ENCODE measurements at regions not wholly inside any gene's neighbourhood (a gene's known extent, or its start where the extent isn't known, plus 50 kb on each side); places are given as distances from the start of the nearest gene placed in this dataset.
"Not testable (repeated sequence)": the region's sequence is repeated elsewhere in the genome, so short reads cannot be mapped to it uniquely, and the experiment has no call there.

DNA sequence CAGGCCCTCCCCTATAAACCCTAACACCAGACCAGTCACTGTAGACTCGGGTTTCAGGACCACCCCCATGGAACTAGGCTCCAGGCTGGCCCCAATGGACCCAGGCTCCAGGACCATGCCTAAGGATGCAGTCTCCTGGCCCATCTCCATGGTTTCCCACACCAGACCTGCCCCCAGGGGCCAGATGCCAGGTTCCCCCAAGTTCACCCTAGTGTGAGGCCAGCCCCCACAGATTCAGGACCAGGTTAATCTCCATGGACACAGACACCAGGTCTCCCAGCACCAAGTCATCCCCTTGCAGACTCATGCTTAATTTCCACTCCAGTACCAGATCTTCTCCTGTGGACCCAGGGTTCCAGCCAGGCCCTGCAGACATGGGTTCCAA lies 103.8 kb upstream of the LANCL2 start:
- DNase-seq = no peak

- not testable (repeated sequence) for DNase-seq
These were observed 99.8 kb upstream of the LANCL2 start for GRCh38 chr7:55265328-55265727.

DNA sequence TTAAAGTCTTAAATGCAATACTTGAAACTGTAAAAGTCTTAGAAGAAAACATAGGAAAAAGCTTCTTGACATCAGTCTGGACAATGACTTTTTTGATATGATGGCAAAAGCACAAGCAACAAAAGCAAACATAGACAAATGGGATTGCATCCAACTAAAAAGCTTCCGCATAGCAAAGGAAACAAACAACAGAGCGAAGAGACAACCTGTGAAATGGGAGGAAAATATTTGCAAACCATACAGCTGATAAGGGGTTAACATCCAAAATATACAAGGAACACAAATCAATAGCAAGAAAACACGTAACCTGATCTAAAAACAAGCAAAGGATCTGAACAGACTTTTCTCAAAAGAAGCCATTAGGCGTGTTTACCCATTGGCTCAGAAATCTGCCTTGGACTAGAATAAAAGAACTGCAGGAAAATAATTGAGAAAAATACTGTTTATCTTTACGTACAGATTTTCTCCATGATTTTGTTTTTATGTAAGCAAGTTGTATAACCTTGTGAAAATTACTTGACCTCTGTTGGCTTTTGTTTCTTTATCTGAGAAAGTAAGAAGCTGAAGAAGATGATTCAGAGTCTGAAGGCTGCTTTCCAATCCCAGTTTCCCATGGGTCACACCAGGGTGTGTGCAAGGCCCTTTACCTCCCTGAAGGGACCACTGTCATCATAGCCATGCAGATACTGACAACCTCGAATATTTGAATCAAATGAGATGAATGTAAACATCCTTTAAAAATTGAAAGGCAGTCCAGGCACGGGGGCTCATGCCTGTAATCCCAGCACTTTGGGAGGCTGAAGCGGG lies 99.1 kb upstream of the LANCL2 start:
- no peak for DNase-seq

DNA sequence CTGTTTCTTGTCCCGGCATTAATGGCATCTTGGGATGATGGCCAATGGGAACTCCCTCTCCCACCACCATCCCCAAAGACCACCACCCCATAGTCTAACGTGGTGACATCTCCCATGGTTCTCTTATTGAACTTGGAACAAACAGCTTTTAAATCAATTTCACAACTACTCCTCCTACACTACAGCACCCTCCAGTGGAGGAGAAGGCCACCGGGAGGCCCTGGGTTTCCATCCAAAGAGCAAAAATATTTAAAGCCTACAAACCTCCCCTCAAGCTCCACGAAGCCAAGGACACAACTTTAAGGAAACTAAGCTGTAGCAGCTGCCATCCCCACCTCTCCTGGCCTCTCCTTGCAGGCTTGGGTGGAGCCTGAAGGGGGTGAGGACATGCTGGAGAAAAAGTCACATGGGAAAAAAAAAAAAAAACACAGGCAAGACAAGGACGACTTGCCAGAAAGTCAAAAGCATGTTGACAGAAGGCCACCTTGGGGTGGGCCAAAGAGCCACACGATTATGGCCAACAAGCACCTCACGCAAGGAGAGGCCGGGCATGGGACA lies 94.0 kb upstream of the LANCL2 start:
- no peak for DNase-seq

DNA sequence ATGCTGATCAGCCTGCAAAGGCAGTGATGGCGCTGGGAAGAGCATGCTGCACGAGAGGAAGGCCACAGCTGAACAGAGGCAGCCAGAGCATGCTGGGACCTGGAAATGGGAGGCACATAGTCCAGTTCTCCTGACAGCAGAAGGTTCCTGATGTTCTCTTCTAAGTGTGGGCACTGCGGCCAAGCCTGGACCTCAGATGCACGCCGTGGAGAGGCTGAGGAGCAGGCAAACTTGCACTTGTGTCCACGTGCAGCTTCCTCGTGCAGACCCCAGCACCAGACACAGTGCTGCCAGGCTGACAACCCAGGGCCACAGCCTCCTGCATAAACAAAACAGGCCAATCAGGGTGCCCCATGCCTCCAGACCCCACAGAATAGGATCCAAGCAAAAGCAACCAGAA lies 93.5 kb upstream of the LANCL2 start:
- no peak for DNase-seq

DNA sequence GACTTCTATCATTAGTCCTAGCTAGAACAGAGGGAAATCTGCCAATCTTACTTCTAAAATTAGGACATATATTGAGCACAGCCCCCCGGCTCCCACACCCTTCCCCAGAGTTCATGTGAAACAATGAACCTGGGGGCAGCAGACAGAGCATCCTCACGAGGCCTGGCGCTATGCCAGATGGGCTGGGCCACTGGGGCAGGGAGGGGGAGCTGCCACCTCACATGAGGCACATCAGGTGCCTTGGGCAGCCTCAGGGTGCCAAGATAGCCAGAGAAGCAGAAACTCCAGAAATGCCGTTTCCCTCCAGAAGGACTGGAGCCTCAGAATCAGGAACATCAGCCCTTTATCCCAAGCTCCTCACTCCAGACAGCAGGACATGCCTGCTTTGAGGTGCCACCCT lies 92.8 kb upstream of the LANCL2 start:
- DNase-seq = no peak

GRCh38 chr7:55273186-55273980 lies 91.8 kb upstream of the LANCL2 start:
- DNase-seq = no peak

DNA sequence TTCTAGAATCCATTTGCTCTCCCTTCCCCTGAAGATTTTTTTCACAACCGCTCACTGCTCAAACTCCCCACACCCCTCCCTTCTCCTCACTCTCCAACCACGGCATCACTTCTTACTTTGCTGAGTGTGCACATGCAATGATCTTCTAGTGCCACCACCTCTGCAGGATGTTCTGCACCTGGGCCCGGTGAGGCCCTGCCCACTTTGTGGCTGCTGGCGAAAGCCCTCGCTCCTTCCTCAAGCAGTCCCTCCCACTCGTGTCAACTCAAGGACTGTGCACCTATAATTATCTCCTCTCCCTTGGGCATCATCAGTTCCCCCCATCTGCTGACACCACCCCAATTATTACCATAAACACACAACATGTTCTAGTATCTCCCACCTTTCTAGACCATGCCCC lies 91.0 kb upstream of the LANCL2 start:
- DNase-seq = no peak

DNA sequence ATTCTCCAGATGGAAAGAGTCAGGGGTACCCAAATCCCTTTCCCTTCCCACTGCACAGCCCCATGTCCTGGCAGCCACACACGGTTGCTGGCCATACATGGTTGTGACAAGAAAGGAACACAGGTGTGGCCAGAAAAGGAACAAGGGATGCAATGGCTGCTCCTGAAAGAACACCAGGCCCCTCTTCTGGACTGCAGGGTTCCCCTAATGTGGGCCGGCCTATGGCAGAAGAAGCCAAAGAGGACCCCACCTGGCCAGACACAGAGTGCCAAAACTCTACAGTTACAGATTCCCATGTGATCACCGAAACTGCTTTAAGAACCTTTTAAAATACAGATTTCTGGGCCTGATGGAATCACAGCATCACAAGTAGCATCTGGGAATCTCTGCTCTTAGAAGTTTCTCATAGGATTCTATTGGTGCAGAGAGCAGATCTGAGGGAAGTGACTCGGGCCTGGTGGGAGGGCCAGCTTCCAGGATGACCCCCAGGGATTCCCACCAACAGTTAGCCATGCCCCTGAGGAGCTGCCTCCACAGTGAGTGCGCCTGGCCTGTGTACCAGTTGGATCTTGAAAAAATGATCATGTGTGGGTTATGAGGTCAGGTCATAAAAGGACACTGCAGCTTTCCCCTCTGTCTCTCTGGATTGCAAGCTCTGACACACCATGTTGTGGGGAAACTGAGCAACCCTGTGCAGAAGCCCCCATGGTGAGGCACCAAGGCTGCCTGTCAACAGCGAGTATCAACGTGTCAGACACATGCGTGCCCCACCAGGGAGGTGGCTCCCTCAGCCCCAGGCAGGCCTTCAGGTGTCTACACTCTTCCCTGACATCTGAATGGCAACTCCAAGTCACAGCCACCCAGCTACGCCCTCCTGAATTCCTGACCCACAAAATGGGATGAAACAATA lies 89.6 kb upstream of the LANCL2 start:
- no peak for DNase-seq

DNA sequence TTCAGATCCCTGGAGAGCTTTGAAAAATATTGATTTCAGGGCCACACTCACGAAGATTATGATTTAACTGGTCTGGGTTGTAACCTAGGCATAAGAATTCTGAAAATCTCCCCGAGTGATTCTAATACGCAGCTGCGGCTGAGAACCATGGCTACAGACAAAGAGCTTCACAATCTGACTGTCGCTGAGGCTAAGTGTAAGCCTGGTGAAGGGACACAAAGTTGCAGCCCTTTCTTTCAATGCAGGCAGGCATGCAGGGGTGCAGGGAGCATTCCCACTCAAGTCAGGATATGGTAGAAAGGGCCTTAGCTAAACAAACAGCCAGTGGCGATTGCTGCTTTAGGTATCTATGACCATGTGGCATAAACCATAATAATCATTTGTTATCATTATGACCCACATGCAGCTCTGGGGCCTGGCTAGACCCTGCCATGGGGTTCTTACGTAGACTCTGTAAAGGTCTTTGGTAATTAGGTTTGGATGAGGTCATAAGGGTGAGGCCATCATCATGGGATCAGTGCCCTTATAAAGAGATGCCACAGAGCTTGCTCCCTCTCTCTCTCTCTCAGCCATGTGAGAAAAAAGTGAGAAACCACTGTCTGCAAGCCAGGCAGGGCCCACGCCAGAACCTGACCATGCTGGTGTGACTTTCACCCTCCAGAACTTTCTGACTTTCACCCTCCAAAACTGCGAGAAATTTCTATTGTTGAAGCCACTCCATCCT lies 88.4 kb upstream of the LANCL2 start:
- no peak for DNase-seq

- DNase-seq = no peak
These were observed 87.2 kb upstream of the LANCL2 start for GRCh38 chr7:55277916-55278315.

GRCh38 chr7:55278321-55278720 lies 86.8 kb upstream of the LANCL2 start:
- DNase-seq = no peak

- no peak for DNase-seq
These were observed 85.9 kb upstream of the LANCL2 start for GRCh38 chr7:55279080-55279845.

GRCh38 chr7:55280031-55280454 lies 85.1 kb upstream of the LANCL2 start:
- DNase-seq = peak; percentile 37 to 41

- DNase-seq = no peak
These were observed 79.5 kb upstream of the LANCL2 start for GRCh38 chr7:55285665-55286064.

DNA sequence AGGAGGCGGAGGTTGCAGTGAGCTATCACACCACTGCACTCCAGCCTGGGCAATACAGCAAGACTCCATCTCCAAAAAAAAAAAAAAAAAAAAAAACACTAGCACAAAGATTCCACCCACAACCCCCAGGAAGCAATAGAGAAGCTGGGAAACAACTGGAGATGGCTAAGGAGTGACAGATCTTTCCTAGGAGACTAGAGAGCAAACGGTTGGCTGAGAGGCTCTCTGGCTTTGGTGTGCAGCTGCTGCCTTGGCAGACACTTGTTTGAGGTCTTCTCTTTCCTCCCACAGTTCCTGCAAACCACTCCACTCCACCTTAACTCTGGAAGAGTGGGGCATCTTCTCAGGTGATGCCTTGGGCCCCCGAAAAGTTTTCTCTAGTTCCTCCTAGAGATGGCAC lies 78.5 kb upstream of the LANCL2 start:
- no peak for DNase-seq

- DNase-seq = no peak
These were observed 76.9 kb upstream of the LANCL2 start for GRCh38 chr7:55288070-55288824.

DNA sequence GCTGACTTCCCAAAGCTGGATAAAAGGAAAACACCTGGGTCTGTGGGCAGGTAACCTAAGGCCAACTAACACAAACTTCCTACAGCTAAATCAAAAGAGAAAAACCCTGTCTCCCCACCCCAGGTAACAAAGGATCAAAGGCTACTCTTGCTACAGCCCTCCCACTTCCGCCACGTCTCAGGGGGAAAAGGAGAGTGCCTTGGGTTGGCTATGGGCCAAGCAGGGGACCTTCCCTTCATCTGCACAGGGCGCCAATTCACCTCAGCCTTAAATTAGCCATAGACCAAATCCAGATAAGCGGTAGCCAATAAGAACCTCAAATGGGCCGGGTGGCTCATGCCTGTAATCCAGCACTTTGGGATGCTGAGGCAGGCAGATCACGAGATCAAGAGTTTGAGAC lies 69.1 kb upstream of the LANCL2 start:
- no peak for DNase-seq

DNA sequence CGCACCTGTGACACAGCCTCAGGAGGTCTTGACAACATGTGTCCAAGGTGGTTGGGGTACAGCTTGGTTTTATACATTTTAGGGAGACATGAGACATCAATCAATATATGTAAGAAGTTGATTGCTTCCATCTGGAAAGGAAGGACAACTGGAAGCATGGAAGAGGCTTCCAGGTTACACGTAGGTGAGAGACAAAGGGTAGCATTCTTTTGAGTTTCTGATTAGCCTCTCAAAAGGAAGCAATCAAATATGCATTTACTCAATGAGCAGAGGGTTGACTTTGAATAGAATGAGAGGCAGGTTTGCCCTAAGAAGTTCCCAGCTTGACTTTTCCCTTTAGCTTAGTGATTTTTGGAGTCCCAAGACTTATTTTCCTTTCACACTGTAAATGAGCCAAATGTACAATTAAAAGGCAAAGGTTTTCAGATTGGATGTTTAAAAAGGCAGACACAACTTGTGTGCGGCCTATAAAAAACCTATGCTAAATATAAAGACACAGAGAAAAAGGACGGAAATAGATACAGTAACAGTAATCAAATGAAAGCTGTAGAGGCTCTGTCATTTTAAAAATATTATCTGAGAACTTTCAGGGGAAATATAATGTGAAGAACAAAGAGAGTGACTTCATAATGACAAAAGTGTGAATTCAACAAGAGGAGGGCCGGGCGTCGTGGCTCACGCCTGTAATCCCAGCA lies 65.7 kb upstream of the LANCL2 start:
- no peak for DNase-seq

GRCh38 chr7:55303220-55303619 lies 61.9 kb upstream of the LANCL2 start:
- no peak for DNase-seq
